Small intestine (tissue), 7 donors: ENCODE measurements at regions not wholly inside any gene's neighbourhood (a gene's known extent, or its start where the extent isn't known, plus 50 kb on each side); places are given as distances from the start of the nearest gene placed in this dataset.

Experiments used
- DNase-seq, 2 donors: peaks; one replicate each; pipeline versions ENCODE4 v3.0.0 to v3.0.0-alpha.2; 2013
- FAIRE-seq: peaks from 2 replicates; lab custom pipeline; 2012; peaks lifted over from hg19 to GRCh38; lab: Jason Lieb, UNC
- H3K27ac ChIP-seq, 3 donors: one replicate each; pipeline ENCODE4 v1.5.1; 2013; ENCODE audit warnings: low read length in 2 of 3, mild to moderate bottlenecking in 2 of 3, control low read depth in 1 of 3, inconsistent platforms in 1 of 3, low read depth in 1 of 3, moderate library complexity in 1 of 3
- H3K27me3 ChIP-seq, 3 donors: one replicate each; pipeline ENCODE4 v1.6.1; 2013; ENCODE audit warnings: low read length in 3 of 3, inconsistent platforms in 1 of 3; ENCODE audit not compliant: control insufficient read depth in 3 of 3, insufficient read depth in 3 of 3
- H3K36me3 ChIP-seq, 3 donors: one replicate each; pipeline ENCODE4 v1.6.1; 2013; ENCODE audit warnings: low read length in 3 of 3, inconsistent platforms in 1 of 3, low read depth in 1 of 3, mild to moderate bottlenecking in 1 of 3, moderate library complexity in 1 of 3; ENCODE audit not compliant: control insufficient read depth in 3 of 3, insufficient read depth in 2 of 3
- H3K4me1 ChIP-seq, 3 donors: one replicate each; pipeline ENCODE4 v1.6.1; 2013; ENCODE audit warnings: low read length in 2 of 3, inconsistent platforms in 1 of 3, low read depth in 1 of 3, mild to moderate bottlenecking in 1 of 3, moderate library complexity in 1 of 3; ENCODE audit not compliant: control insufficient read depth in 3 of 3, insufficient read depth in 2 of 3
- H3K4me3 ChIP-seq, 3 donors: one replicate each; pipeline ENCODE4 v1.5.1; 2013; ENCODE audit warnings: low read length in 3 of 3, control low read depth in 1 of 3, inconsistent platforms in 1 of 3, low read depth in 1 of 3, mild to moderate bottlenecking in 1 of 3, moderate library complexity in 1 of 3
- H3K9me3 ChIP-seq, 2 donors: one replicate each; pipeline ENCODE4 v1.6.1; 2013; ENCODE audit warnings: low read depth in 1 of 2, low read length in 1 of 2; ENCODE audit not compliant: control insufficient read depth in 2 of 2, insufficient read depth in 1 of 2
- WGBS, 3 donors: extraction: QIAGEN DNeasy Blood & Tissue Kit; methylation state at CpG; one replicate each; pipeline ENCODE4 v1.1.7; 2013; 5-methylcytosine and 5-hydroxymethylcytosine counted together
- donor health status: healthy with polysubstance abuse.
- donor health status: control.
- donor health status: control.
- donor health status: Bipolar disorder and iron deficiency.
- donor health status: healthy.

DNA sequence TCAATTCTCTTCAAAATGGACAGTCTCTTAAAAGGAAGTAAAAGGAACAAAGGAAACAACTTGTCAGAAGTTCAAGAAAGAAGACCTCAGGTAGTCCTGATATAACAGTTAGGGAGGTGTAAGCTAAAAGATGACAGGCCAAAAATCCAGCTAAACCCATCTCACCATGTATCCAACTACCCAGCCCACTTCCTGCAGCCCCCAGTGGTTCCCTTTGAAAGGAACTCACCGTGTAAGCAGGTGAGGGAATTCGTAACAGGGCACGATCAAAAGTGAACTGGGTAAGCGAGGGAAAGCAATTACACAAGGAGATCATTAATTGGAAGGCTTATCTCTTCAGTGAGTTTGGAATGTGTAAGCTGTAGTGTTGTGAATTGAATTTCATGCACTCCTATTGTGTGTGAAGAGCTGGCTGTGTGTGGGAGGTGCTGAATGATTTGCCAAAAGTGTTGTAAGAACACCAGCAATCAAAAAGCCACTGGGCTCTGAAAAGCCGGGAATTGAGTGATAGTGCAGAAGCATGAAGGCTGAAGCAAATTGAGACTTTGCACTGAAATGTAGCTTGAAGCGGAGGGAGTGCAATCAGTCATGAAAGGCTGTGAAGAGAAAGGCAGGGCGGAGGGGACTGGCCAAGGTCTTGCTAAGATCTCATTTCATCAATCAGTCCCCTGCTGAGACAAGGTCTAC is 914.2 kb upstream of the LCORL start:
- Histone ChIP-seq H3K4me1 (no peaks in the 10 kb centered on the region), H3K36me3 (no peaks in the 10 kb centered on the region), H3K27ac (no peak overlapping the region), H3K9me3 (no peaks in the 10 kb centered on the region), H3K4me3 (no peak overlapping the region), H3K27me3 (no peaks in the 10 kb centered on the region)
- no peak for FAIRE-seq
- peak in 1 of 2 donors; percentile 24 for DNase-seq
- WGBS, 3 donors: 28 to 56% (median 42%) methylated on average over 7 of the region's 7 CpGs

DNA sequence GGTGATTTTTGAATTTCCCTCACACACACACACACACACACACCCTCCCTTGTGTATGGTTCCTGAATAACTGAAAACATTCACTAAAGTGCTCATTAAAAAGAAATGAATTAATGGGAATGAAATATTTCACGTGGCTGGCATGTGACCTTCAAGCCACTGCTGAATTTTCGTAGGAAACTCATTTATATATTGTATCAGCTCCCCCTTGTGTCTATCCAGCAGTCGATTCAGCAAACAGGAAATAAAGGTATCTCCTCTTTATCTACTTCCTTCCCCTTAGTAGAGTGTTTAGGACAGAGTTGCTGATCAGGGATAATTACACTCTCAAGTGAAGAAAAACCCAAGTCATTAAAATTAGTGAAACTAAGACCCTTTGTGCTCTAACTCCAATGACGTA is 912.6 kb upstream of the LCORL start:
- 47 to 54% (median 48%) methylated on average over 4 of the region's 4 CpGs for WGBS, 3 donors
- no peaks in the 10 kb centered on the region for H3K27me3 ChIP-seq
- no peak overlapping the region for H3K4me3 ChIP-seq
- FAIRE-seq (no peak), DNase-seq (no peak)
- H3K27ac ChIP-seq: no peak overlapping the region
- H3K4me1 ChIP-seq: no peaks in the 10 kb centered on the region
- H3K9me3 ChIP-seq: no peaks in the 10 kb centered on the region
- H3K36me3 ChIP-seq: no peaks in the 10 kb centered on the region

DNA sequence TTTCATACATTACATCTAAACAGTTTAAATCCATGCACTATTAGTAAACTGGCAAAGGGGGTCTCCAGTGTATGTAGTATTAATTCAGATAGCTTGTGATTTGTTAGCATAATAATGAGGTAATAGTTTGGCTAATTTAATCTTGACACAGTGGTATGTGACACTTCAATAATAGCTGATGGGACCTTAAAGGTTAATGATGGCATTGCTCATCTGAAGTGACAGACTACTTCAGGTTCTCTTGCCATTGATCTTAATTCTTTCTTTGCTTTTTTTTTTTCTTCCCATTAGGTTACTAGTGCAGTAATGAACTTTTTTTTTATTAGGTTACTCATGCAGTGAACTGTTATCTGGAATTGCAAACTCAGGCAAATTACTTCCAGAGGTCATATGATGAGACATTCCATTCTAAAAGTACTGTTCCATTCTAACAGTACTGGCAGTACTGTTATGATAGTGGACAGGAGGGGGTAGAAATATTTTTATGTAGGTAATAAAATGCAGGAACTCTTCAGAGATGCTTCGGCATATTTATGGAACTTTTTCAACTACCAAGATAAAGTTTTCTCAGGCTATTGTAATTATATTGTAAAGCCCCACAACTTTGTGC is 911.3 kb upstream of the LCORL start:
- Histone ChIP-seq H3K4me3 (no peak overlapping the region), H3K9me3 (no peaks in the 10 kb centered on the region), H3K27me3 (no peaks in the 10 kb centered on the region), H3K27ac (no peak overlapping the region), H3K36me3 (no peaks in the 10 kb centered on the region), H3K4me1 (no peaks in the 10 kb centered on the region)
- no peak for FAIRE-seq
- WGBS, 3 donors: 65 to 79% (median 72%) methylated on average over 1 of the region's 1 CpG
- DNase-seq: peak in 1 of 2 donors; percentile 2

DNA sequence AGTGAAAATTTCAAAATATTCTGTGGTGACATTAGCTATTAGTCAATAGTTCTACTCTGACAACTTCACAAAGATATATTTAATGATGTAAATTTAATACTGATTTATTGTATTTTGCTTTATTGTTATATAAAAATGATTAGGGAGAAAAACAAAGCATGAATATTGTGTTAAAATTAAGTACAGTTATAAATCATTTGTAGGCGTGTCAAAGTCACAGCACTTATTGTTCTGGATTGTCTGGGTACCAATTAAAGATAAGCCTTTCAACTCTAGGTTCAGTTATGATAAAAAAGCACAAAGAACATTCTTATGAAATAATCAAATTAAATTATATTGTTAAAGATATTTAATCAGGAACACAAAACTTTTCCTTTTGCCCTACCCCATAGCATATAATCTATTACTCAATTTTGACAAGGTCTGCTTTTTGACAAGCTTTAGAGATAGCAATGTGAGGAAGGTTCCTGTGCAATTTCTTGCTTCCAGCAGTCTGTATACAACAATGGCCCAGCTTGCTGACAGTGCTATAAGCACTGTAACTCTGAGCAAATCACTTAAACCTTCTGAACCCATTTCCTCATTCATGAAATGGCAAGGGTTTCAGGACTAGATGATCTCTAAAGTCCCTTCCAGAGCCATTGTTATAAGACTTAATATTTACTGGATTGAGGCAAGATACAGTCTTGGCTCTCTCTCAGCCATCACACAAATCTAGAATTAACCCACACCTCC is 910.3 kb upstream of the LCORL start:
- no peaks in the 10 kb centered on the region for H3K4me1 ChIP-seq
- 45 to 65% (median 58%) methylated on average over 1 of the region's 1 CpG for WGBS, 3 donors
- no peaks in the 10 kb centered on the region for H3K36me3 ChIP-seq
- FAIRE-seq: no peak
- no peaks in the 10 kb centered on the region for H3K27me3 ChIP-seq
- H3K4me3 ChIP-seq: no peak overlapping the region
- H3K27ac ChIP-seq: no peak overlapping the region
- no peaks in the 10 kb centered on the region for H3K9me3 ChIP-seq
- no peak for DNase-seq

DNA sequence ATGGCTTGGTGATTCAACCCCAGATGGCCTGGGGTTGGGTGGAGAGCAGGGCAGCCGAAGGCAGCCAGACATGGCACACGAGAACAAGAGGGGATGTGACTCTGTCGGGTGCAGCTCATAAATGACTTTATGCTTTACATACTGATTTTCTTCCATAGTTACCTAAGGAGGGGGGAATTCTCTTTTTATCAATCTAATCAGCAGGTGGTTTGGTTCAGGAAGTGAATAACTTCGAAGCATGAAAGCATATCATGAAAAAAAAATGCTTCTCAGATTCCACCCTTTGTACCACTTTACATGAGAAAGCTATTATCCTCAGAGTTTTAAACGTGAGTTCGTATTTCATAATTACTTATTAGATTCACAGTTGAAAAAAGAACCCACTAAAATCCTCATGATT is 908.9 kb upstream of the LCORL start:
- no peak overlapping the region for H3K27ac ChIP-seq
- H3K4me1 ChIP-seq: no peaks in the 10 kb centered on the region
- 67 to 79% (median 70%) methylated on average over 6 of the region's 6 CpGs for WGBS, 3 donors
- H3K9me3 ChIP-seq: no peaks in the 10 kb centered on the region
- FAIRE-seq: no peak
- H3K27me3 ChIP-seq: no peaks in the 10 kb centered on the region
- no peaks in the 10 kb centered on the region for H3K36me3 ChIP-seq
- no peak overlapping the region for H3K4me3 ChIP-seq
- no peak for DNase-seq

DNA sequence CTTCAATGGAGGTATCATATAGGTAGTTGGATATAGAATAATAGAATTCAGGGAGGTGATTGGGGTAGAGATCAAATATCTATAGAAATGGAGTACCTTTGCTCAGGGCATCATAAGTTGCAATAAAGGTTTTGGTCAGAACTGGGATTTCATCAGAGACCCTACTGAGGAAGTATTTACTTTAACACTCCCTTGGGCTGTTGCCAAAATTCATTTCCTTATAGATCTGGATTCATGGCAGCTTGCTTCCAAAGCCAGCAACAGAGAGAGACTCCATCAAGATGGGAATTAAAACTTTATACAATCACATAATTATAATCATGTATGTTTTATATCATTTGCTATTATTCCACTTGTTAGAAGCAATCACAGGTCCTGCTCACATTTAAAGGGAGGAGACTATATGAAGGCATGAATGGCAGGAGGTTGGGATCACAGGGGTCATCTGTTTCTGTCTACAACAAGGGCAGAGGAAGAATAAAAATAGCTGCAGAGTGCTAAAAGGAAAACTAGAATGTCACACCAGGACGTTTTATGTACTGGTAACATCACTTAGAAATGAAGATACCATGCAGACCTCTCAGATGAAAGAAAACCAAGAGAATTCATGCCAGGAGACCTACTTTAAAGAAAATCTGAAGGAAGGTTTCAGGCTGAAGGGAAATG is 902.1 kb upstream of the LCORL start:
- no peaks in the 10 kb centered on the region for H3K27me3 ChIP-seq
- no peak overlapping the region for H3K4me3 ChIP-seq
- H3K4me1 ChIP-seq: no peaks in the 10 kb centered on the region
- H3K9me3 ChIP-seq: no peaks in the 10 kb centered on the region
- no peak overlapping the region for H3K27ac ChIP-seq
- H3K36me3 ChIP-seq: no peaks in the 10 kb centered on the region
- FAIRE-seq (no peak), DNase-seq (peak in 1 of 2 donors; percentile 6)
- 10 to 19% (median 16%) methylated on average over 1 of the region's 1 CpG for WGBS, 3 donors

DNA sequence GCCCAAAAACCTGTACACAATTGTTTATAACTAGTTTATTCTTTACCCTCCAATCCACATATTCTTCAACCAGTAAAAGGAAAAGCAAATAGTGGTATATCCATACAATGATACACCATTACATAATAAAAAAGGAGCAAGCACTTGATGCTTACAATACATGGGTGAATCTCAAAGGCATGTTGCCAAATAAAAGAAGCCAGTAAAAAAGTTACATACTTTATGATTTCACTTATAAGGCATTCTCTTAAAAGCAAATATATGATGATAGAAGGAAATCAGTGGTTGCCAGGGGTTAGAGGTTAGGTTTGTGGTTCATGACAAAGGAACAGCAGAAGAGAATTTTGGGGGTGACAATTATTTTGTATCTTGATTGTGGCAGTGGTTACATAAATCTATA is 896.1 kb upstream of the LCORL start:
- DNase-seq (no peak), FAIRE-seq (no peak)
- Histone ChIP-seq H3K27ac (no peak overlapping the region), H3K27me3 (no peaks in the 10 kb centered on the region), H3K4me1 (no peaks in the 10 kb centered on the region), H3K9me3 (peaks cover 1 to 7% of the 10 kb centered on the region in 2 donors), H3K4me3 (no peak overlapping the region), H3K36me3 (no peaks in the 10 kb centered on the region)

DNA sequence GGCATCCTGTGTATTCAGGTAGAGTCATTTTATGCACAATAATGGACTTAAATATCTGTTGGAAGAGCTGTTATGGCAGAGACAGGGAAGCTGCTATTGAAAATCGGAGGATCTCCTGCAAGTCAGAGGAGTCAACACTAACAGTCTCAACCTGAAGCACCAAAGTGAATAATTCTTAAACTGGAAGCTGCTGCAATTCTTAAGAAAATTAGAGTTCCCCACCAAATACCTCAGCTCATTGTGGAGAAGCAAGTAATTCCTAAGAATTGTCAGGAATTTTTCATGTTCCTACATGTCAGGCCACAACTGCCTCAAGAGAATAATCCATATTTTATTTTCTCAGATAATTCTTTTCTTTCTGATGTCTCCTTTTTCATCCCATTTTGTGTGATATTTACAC is 892.6 kb upstream of the LCORL start:
- H3K4me1 ChIP-seq: no peaks in the 10 kb centered on the region
- no peaks in the 10 kb centered on the region for H3K36me3 ChIP-seq
- no peaks in the 10 kb centered on the region for H3K27me3 ChIP-seq
- FAIRE-seq: no peak
- DNase-seq: no peak
- no peak overlapping the region for H3K27ac ChIP-seq
- peaks cover 1 to 12% of the 10 kb centered on the region in 2 donors for H3K9me3 ChIP-seq
- 84 to 93% (median 89%) methylated on average over 1 of the region's 1 CpG for WGBS, 3 donors
- H3K4me3 ChIP-seq: no peak overlapping the region
